Fibroblast of lung (primary cell): ENCODE measurements at regions not wholly inside any gene's neighbourhood (a gene's known extent, or its start where the extent isn't known, plus 50 kb on each side); places are given as distances from the start of the nearest gene placed in this dataset.

Source experiments
- DNase-seq, 2 donors: peaks; one replicate each; pipeline versions ENCODE4 v3.0.0 to v3.0.0-alpha.2; 2010; ENCODE audit warnings: low read depth in 2 of 2
- H2AFZ ChIP-seq: 2 replicates; pipeline ENCODE4 v1.5.1; 2012; ENCODE audit warnings: low read length, control low read depth, inconsistent platforms
- H3K27ac ChIP-seq: 2 replicates; pipeline ENCODE4 v1.5.1; 2011; ENCODE audit warnings: low read length, control low read depth; ENCODE audit not compliant: insufficient read depth
- H3K27me3 ChIP-seq: 2 replicates; pipeline ENCODE4 v1.5.1; 2011; ENCODE audit warnings: mild to moderate bottlenecking, low read length; ENCODE audit not compliant: control insufficient read depth, insufficient read depth
- H3K36me3 ChIP-seq: 2 replicates; pipeline ENCODE4 v1.5.1; 2011; ENCODE audit warnings: low read length; ENCODE audit not compliant: control insufficient read depth, insufficient read depth
- H3K4me1 ChIP-seq: 2 replicates; pipeline ENCODE4 v1.5.1; 2011; ENCODE audit warnings: low read length; ENCODE audit not compliant: control insufficient read depth, insufficient read depth; ENCODE audit errors: extremely low read depth
- H3K4me2 ChIP-seq: 2 replicates; pipeline ENCODE4 v1.5.1; 2011; ENCODE audit warnings: low read length, control low read depth; ENCODE audit not compliant: insufficient read depth; ENCODE audit errors: extremely low read depth
- H3K4me3 ChIP-seq, 4 experiments: fragments of 200-600 bp in 1 of 4; sonication (generic) in 1 of 4; replicated peaks in 1 of 4; 2 replicates each; pipeline ENCODE4 v1.5.1; 2011 to 2016; ENCODE audit warnings: low read length in 4 of 4, low read depth in 3 of 4, mild to moderate bottlenecking in 3 of 4, control low read depth in 2 of 4, inconsistent platforms in 1 of 4, mixed read lengths in 1 of 4; ENCODE audit not compliant: insufficient read depth in 1 of 4; ENCODE audit errors: control extremely low read depth in 1 of 4
- H3K79me2 ChIP-seq: 2 replicates; pipeline ENCODE4 v1.5.1; 2012; ENCODE audit warnings: mild to moderate bottlenecking, low read length, inconsistent platforms; ENCODE audit not compliant: control insufficient read depth, insufficient read depth
- H3K9ac ChIP-seq: 2 replicates; pipeline ENCODE4 v1.5.1; 2011; ENCODE audit warnings: mild to moderate bottlenecking, low read length, control low read depth; ENCODE audit not compliant: insufficient read depth
- H3K9me3 ChIP-seq: 2 replicates; pipeline ENCODE4 v1.5.1; 2012; ENCODE audit warnings: low read depth, low read length; ENCODE audit not compliant: control insufficient read depth, insufficient read depth
- H4K20me1 ChIP-seq: 2 replicates; pipeline ENCODE4 v1.5.1; 2011; ENCODE audit warnings: low read length; ENCODE audit not compliant: control insufficient read depth, insufficient read depth; ENCODE audit errors: extremely low read depth
- CTCF ChIP-seq, 2 donors: IDR thresholded peaks in 1 of 2; conservative IDR thresholded peaks in 1 of 2; 1 replicate in 1 of 2; 2 replicates in 1 of 2; pipeline ENCODE4 v1.5.1; 2011 to 2012; ENCODE audit warnings: low read length in 2 of 2, control low read depth in 1 of 2, inconsistent platforms in 1 of 2, low read depth in 1 of 2, mild to moderate bottlenecking in 1 of 2
- EZH2 ChIP-seq: IDR thresholded peaks from 2 replicates; pipeline ENCODE4 v1.5.1; 2012; ENCODE audit warnings: low read length, control low read depth, mild to moderate bottlenecking; ENCODE audit errors: missing control alignments

GRCh38 chr2:192593561-192593960 lies 398.8 kb upstream of the TMEFF2 start:
- no peak for DNase-seq
- TF ChIP-seq CTCF (conservative IDR thresholded peaks at IDR 0.05 in 1 of 2, IDR thresholded peaks at IDR 0.05 in 1 of 2; ENCODE audit: low read depth in 1 of 2, low read length in 2 of 2): no peak
- no peak for TF ChIP-seq EZH2
- H3K4me2 ChIP-seq: no peak overlapping the region
- no peaks in the 10 kb centered on the region for H3K36me3 ChIP-seq
- no peak overlapping the region for H2AFZ ChIP-seq
- no peaks in the 10 kb centered on the region for H3K79me2 ChIP-seq
- H3K27me3 ChIP-seq: no peaks in the 10 kb centered on the region
- H3K4me1 ChIP-seq: no peaks in the 10 kb centered on the region
- no peak overlapping the region for H3K4me3 ChIP-seq
- H3K9me3 ChIP-seq: no peaks in the 10 kb centered on the region
- H4K20me1 ChIP-seq: no peaks in the 10 kb centered on the region
- H3K27ac ChIP-seq: no peak overlapping the region
- H3K9ac ChIP-seq: no peak overlapping the region

GRCh38 chr2:192591617-192592016 lies 396.9 kb upstream of the TMEFF2 start:
- Histone ChIP-seq H3K27me3 (no peaks in the 10 kb centered on the region), H3K9me3 (no peaks in the 10 kb centered on the region), H3K79me2 (no peaks in the 10 kb centered on the region), H3K9ac (no peak overlapping the region), H3K36me3 (no peaks in the 10 kb centered on the region), H3K4me3 (no peak overlapping the region), H4K20me1 (no peaks in the 10 kb centered on the region), H3K4me1 (no peaks in the 10 kb centered on the region), H3K27ac (no peak overlapping the region), H3K4me2 (no peak overlapping the region), H2AFZ (no peak overlapping the region)
- no peak for DNase-seq
- TF ChIP-seq EZH2 (no peak), CTCF (conservative IDR thresholded peaks at IDR 0.05 in 1 of 2, IDR thresholded peaks at IDR 0.05 in 1 of 2; ENCODE audit: low read depth in 1 of 2, low read length in 2 of 2) (no peak)

- H3K4me3 ChIP-seq: no peak overlapping the region
- H3K4me2 ChIP-seq: no peak overlapping the region
- no peak overlapping the region for H2AFZ ChIP-seq
- no peaks in the 10 kb centered on the region for H3K4me1 ChIP-seq
- peak in 1 of 2 donors; percentile 15 for DNase-seq
- no peaks in the 10 kb centered on the region for H4K20me1 ChIP-seq
- H3K79me2 ChIP-seq: no peaks in the 10 kb centered on the region
- TF ChIP-seq EZH2: no peak
- TF ChIP-seq CTCF (conservative IDR thresholded peaks at IDR 0.05 in 1 of 2, IDR thresholded peaks at IDR 0.05 in 1 of 2; ENCODE audit: low read depth in 1 of 2, low read length in 2 of 2): no peak
- H3K9me3 ChIP-seq: no peaks in the 10 kb centered on the region
- H3K27me3 ChIP-seq: no peaks in the 10 kb centered on the region
- H3K9ac ChIP-seq: no peak overlapping the region
- no peak overlapping the region for H3K27ac ChIP-seq
- no peaks in the 10 kb centered on the region for H3K36me3 ChIP-seq
Observed at GRCh38 chr2:192585418-192585817, 390.7 kb upstream of the TMEFF2 start.
